ENCODE measurements at regions not wholly inside any gene's neighbourhood (a gene's known extent, or its start where the extent isn't known, plus 50 kb on each side); places are given as distances from the start of the nearest gene placed in this dataset.

DNA sequence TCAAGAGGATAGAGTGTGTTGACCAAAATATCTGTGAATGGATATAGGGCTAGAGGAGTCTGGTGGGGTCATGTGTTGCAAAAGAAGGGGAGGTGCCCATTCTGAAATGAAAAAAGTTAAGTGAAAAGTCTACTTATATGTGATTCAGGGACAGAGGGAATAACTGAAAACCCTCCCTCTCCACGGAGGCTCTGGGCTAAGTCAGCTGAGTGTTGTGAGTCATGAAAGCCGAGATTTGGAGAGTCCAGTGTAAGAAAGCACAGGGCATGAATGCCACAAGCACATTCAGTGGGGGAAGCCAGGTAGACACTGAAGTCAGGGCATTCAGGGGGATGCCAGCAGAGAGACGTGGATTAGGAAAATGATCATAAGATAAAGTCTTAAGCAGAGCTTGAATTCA is 871.9 kb downstream of the TSN start:
- Mint-ChIP-seq H3K27ac (ENCODE audit: unreplicated experiment) (no peak overlapping the region), H3K36me3 (ENCODE audit: low read depth) (no peaks in the 10 kb centered on the region)
- no peak for DNase-seq (ENCODE audit: low read depth, low spot score)

DNA sequence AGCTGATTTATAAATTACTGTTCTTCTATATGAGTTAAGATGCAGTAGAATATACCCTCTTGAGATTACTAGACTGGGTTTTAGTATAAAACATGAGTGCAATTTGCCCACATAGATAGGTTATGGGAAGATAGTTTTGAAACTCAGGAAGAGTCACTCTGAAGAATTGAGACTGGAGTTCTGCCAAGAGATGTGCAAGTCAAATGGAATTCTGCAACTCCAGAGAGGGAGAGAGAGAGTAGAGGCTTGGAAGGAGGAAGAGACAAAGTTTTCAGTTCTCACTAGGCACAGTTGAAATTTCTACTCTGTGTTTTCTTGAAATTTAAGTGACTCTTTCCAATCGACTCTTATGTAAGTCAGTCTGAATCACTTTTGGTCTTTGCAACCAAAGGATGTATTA is 878.8 kb downstream of the TSN start:
- DNase-seq (ENCODE audit: low read depth, low spot score), result no peak
- TF ChIP-seq, protein P1, sequence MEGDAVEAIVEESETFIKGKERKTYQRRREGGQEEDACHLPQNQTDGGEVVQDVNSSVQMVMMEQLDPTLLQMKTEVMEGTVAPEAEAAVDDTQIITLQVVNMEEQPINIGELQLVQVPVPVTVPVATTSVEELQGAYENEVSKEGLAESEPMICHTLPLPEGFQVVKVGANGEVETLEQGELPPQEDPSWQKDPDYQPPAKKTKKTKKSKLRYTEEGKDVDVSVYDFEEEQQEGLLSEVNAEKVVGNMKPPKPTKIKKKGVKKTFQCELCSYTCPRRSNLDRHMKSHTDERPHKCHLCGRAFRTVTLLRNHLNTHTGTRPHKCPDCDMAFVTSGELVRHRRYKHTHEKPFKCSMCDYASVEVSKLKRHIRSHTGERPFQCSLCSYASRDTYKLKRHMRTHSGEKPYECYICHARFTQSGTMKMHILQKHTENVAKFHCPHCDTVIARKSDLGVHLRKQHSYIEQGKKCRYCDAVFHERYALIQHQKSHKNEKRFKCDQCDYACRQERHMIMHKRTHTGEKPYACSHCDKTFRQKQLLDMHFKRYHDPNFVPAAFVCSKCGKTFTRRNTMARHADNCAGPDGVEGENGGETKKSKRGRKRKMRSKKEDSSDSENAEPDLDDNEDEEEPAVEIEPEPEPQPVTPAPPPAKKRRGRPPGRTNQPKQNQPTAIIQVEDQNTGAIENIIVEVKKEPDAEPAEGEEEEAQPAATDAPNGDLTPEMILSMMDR (conservative IDR thresholded peaks at IDR 0.05), result no peak
- Mint-ChIP-seq H3K36me3 (ENCODE audit: low read depth) (no peaks in the 10 kb centered on the region), H3K27me3 (ENCODE audit: low read depth) (no peaks in the 10 kb centered on the region), H3K9me3 (no peaks in the 10 kb centered on the region), H3K4me3 (no peak overlapping the region), H3K27ac (ENCODE audit: unreplicated experiment) (no peak overlapping the region), H3K4me1 (peaks cover 6% of the 10 kb centered on the region)

More for the DNA sequence above, 871.9 kb downstream of the TSN start:
- H3K9me3 Mint-ChIP-seq, result peaks cover 3% of the 10 kb centered on the region
- H3K4me1 Mint-ChIP-seq, result peaks cover 11% of the 10 kb centered on the region
- TF ChIP-seq, protein P1 (conservative IDR thresholded peaks at IDR 0.05), result no peak
- H3K4me3 Mint-ChIP-seq, result no peak overlapping the region
- H3K27me3 Mint-ChIP-seq (ENCODE audit: low read depth), result no peaks in the 10 kb centered on the region

DNA sequence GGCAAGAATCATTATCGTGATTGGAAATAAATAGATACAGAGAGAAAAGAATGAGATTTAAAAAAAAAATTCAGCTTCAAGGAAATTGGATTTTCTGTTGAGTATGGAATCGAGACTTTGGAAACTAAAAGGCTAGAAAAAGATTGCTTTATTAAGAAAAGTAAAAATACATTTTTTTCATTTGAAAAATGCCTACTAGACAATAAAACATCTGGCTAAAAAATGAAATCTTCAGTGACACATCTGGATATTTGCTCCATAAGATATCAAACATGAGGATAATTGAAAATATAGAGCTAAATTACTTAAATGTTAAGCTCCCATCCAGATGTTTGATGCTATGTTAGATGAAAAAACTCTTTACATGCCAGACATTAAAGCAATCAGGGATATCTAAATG is 879.5 kb downstream of the TSN start:
- DNase-seq (ENCODE audit: low read depth, low spot score), result no peak
- no peaks in the 10 kb centered on the region for H3K9me3 Mint-ChIP-seq
- H3K36me3 Mint-ChIP-seq (ENCODE audit: low read depth), result no peaks in the 10 kb centered on the region
- no peaks in the 10 kb centered on the region for H3K27me3 Mint-ChIP-seq (ENCODE audit: low read depth)
- H3K27ac Mint-ChIP-seq (ENCODE audit: unreplicated experiment), result no peak overlapping the region
- TF ChIP-seq, protein P1 (conservative IDR thresholded peaks at IDR 0.05), result no peak
- H3K4me3 Mint-ChIP-seq, result no peak overlapping the region
- H3K4me1 Mint-ChIP-seq, result peaks cover 6% of the 10 kb centered on the region

DNA sequence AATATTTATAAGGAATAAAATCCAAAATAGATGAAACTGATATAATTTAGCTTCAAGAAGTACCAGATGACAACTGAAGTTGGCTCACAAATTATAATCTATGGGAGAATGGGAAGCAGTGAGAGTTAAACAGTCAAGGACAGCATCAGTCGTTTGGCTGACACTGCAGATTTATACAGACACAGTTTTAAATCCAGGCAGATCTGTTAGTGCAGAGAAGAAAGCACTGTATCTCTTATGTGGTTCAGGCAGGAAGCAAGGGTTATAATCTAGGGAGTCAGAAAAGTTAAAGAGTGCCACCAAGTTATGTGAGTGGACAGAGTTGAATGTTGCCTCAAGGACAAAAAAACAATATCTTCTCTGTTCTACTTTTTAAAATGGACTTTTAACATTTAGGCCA is 880.2 kb downstream of the TSN start:
- H3K27ac Mint-ChIP-seq (ENCODE audit: unreplicated experiment), result peak overlapping the region; percentile 4
- H3K27me3 Mint-ChIP-seq (ENCODE audit: low read depth), result no peaks in the 10 kb centered on the region
- no peaks in the 10 kb centered on the region for H3K36me3 Mint-ChIP-seq (ENCODE audit: low read depth)
- no peak for DNase-seq (ENCODE audit: low read depth, low spot score)
- no peak overlapping the region for H3K4me3 Mint-ChIP-seq
- H3K9me3 Mint-ChIP-seq, result no peaks in the 10 kb centered on the region
- H3K4me1 Mint-ChIP-seq, result peaks cover 6% of the 10 kb centered on the region
- TF ChIP-seq, protein P1 (conservative IDR thresholded peaks at IDR 0.05), result no peak

DNA sequence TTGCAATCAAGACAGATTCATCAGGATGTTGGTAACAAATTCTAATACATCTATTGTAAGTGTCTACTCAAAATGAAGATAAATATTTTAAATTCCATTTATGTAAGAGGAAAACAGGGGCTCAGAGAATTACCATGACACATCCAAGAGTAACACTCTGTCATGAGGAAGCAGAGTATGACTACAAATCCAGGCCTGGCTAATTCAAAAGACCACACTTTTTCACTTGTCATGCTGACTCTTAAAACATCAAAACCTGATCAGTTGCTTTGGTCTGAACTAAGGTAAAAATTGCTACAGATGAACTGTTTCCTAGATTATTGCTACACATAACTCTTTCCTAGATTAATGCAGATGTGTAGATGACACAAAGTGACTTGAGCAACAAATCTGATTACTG is 880.6 kb downstream of the TSN start:
- no peak overlapping the region for H3K4me3 Mint-ChIP-seq
- H3K36me3 Mint-ChIP-seq (ENCODE audit: low read depth), result no peaks in the 10 kb centered on the region
- no peaks in the 10 kb centered on the region for H3K27me3 Mint-ChIP-seq (ENCODE audit: low read depth)
- TF ChIP-seq, protein P1 (conservative IDR thresholded peaks at IDR 0.05), result no peak
- no peak overlapping the region for H3K27ac Mint-ChIP-seq (ENCODE audit: unreplicated experiment)
- no peaks in the 10 kb centered on the region for H3K9me3 Mint-ChIP-seq
- DNase-seq (ENCODE audit: low read depth, low spot score), result no peak
- peaks cover 6% of the 10 kb centered on the region for H3K4me1 Mint-ChIP-seq

DNA sequence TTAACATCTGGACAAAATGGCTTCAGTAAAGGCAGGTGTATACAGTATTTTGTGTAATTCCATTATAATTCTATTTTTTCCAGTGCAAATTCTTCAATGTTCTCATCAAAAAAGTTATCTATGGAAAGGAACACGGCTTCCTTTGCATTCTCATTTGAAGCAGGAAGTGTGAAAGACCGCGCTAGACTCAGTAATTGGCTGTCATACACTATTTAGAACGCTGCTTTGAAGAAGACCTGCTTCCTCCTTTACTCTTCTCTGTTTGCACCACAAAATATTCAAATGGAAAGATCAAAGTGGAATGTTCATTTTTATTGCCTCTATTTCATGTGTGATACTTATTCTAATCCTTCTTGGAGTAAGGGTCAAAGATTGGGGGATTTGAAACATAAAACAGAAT is 883.7 kb downstream of the TSN start:
- DNase-seq (ENCODE audit: low read depth, low spot score), result no peak
- Mint-ChIP-seq H3K9me3 (no peaks in the 10 kb centered on the region), H3K4me1 (peaks cover 6% of the 10 kb centered on the region), H3K27me3 (ENCODE audit: low read depth) (no peaks in the 10 kb centered on the region), H3K36me3 (ENCODE audit: low read depth) (no peaks in the 10 kb centered on the region), H3K4me3 (no peak overlapping the region), H3K27ac (ENCODE audit: unreplicated experiment) (no peak overlapping the region)
- TF ChIP-seq, protein P1 (conservative IDR thresholded peaks at IDR 0.05), result no peak

Data from neural crest cell (in vitro differentiated cells).